HG03442 (cell line): ENCODE measurements at regions not wholly inside any gene's neighbourhood (a gene's known extent, or its start where the extent isn't known, plus 50 kb on each side); places are given as distances from the start of the nearest gene placed in this dataset.

Experiments
- ATAC-seq: cut with Tn5 transposase; IDR thresholded peaks from one replicate; pipeline ENCODE4 v1.9.1; 2021; ENCODE audit warnings: mild to moderate bottlenecking, moderate library complexity; ENCODE audit not compliant: unreplicated experiment

DNA sequence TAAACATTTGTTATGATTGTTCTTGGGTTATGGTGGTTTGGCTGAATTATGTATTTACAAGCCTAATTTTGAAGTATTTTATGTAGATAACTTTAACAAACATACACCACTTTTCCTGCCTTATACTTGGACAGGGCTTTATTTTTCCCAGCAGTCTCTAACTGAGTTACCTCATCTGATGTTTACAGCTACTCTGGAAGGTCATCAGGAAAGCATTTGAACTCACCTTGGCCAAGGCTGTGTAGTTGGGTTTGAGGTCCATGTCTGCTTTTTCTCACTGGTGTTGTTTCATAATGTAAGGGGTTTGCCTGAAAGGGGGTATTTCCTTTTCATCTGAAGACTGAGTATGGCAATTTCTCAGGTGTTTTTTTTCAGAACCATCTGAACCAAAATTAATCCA lies 193.5 kb downstream of the RWDD3 start:
- no peak for ATAC-seq

GRCh38 chr1:95431235-95431634 lies 197.2 kb downstream of the RWDD3 start:
- no peak for ATAC-seq

DNA sequence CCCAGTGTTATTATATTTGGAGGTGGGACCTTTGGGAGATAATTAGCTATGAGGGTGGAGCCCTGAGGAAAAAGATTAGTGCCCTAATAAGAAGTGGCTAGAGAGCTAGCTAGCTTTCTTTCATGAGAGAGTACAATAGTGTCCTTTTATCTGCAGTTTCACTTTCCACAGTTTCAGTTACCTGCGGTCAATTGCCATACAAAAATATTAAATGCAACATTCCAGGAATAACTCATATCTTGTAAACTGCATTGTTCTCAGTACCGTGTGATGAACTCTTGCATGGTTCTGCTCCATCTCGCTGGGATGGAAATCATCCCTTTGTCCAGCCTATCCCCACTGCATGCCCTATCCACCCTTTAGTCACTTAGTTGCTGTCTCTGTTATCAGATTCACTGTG lies 201.6 kb downstream of the RWDD3 start:
- no peak for ATAC-seq

GRCh38 chr1:95437011-95437410 lies 203.0 kb downstream of the RWDD3 start:
- no peak for ATAC-seq

DNA sequence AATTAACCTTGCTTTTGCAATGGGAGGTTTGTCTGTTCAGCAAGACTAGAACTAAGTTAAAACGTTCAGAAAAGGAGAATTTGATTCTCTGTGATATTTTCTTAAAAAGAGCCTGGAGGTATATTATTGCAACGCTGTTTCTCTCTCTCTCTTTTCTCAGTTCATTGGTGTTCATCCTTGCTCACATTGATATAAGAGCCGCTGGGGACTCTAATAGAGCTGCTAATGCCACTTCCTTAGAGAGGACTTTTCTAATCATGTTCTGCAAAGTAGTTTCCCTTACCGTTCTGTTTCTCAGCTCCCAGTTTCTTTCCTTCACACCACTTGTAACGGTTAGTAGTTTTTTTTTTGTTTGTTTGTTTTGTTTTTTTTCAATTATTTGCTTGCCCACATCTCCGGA lies 203.8 kb downstream of the RWDD3 start:
- no peak for ATAC-seq

GRCh38 chr1:95438218-95438948 lies 204.4 kb downstream of the RWDD3 start:
- no peak for ATAC-seq

DNA sequence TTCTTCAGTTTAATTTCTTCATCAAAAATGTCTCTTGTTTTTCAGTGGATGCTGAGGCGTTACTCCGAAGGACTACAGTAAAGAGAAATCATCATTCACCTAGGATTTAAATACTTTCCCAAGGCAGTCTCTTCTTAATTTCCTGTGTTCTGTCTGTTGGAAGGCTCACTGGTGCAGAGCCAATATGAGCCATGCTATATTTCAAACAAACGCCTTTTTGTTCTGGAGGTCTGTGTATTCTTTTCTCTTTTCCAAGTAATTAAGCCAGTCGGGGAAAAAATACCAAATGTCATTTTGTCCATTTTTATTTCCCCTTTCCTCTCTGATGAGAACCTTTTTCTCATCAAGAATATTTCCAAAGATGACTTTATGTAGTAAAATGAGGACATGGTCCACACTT lies 206.5 kb downstream of the RWDD3 start:
- ATAC-seq = no peak

DNA sequence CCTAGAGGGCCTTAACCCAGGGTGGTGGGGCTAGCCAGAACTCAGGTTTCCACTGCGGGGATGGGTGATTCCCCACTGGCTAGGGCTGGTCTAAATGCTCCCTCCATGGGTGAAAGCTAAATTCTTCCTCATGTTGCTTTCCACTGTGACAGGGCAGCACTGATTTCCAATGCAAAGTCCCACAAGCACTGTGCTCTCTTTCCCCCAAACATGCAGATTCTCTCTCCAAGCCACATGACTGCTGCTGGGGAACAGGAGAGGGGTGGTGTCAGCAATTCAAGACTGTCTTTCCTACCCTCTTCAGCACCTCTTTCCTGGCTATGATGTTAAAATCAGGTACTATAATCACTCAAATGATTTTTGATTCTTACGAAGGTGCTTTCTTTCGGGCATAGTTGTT lies 215.5 kb downstream of the RWDD3 start:
- no peak for ATAC-seq

DNA sequence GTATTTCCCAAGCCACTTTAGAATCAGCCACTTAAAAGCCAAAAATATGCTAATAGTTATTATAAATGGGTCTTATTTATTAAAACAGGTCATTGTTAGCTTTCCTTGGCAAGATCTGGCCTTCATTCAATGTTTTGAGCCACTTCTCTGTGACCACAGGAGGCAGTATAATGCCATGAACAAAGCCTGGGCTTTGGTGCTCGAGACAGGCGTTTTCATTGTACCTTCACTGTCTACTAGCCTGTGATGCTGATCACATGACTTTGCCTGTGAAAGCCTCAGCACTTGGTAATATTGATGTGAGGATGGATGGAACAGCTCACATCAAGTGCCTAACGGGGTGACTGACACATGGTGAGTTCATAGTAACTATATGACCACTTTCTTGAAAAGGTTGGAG lies 217.0 kb downstream of the RWDD3 start:
- no peak for ATAC-seq

GRCh38 chr1:95451904-95452303 lies 217.9 kb downstream of the RWDD3 start:
- ATAC-seq = no peak

- no peak for ATAC-seq
These were observed 219.0 kb downstream of the RWDD3 start for GRCh38 chr1:95453053-95453452.

GRCh38 chr1:95467036-95467435 lies 233.0 kb downstream of the RWDD3 start:
- ATAC-seq = no peak

- no peak for ATAC-seq
These were observed 241.9 kb downstream of the RWDD3 start for GRCh38 chr1:95475686-95476457.

- ATAC-seq = no peak
These were observed 262.3 kb downstream of the RWDD3 start for GRCh38 chr1:95496307-95496706.

DNA sequence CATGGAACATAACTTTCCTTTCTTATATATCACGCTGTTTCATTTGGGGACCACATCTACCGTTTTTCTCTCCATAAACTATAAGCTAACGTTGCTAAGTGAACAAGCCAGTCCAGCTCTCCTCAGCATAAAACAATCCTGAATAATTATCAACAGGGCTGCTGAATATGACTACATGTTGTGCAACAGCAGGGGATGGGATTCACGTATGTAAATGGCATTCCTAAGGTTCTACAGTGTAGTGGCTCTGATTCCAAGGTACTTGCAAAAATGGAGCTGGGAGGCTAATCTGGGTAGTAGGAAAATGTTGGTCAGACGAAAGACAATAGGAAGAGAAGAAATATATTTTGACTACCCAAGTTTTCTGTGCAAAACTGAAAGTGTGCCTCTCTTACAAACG lies 262.8 kb downstream of the RWDD3 start:
- ATAC-seq = no peak

GRCh38 chr1:95497566-95497965 lies 263.6 kb downstream of the RWDD3 start:
- ATAC-seq = no peak

DNA sequence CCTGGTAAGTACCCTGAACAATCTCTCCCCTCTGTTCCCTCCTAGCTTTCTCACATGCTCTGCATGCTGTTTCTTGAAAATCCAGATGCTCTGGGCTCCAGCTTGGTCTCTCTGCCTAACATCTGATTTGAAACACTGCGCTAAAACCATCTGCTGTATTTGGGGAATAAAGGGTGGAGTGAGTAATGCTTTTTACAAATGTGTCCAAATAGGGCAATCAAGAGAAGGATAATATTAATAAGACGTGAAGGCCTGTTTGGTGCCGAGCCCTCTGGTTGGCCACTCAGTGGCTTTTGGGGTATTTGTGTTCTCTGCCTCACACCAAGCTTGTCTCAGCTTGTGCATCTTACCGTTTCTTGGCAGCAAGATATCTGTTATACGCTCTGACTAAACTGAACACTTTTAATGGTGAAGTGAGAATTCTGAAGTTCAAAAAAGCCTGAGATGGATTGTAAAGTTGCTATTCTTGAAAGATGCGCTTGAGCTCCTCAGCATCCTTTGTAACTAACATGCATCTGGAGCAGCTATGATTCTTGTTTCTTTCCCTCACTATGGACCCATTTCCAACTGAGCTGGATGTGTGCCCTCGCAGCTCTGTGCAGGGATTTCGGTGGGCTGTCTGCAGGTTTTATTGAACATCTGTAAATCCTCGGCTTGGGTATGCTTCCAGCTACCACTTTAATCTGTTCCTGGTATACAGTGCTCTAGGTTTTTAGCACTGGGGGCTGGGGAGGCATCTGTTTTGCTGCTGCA lies 269.4 kb downstream of the RWDD3 start:
- no peak for ATAC-seq

- ATAC-seq = no peak
These were observed 270.3 kb downstream of the RWDD3 start for GRCh38 chr1:95504321-95504720.

DNA sequence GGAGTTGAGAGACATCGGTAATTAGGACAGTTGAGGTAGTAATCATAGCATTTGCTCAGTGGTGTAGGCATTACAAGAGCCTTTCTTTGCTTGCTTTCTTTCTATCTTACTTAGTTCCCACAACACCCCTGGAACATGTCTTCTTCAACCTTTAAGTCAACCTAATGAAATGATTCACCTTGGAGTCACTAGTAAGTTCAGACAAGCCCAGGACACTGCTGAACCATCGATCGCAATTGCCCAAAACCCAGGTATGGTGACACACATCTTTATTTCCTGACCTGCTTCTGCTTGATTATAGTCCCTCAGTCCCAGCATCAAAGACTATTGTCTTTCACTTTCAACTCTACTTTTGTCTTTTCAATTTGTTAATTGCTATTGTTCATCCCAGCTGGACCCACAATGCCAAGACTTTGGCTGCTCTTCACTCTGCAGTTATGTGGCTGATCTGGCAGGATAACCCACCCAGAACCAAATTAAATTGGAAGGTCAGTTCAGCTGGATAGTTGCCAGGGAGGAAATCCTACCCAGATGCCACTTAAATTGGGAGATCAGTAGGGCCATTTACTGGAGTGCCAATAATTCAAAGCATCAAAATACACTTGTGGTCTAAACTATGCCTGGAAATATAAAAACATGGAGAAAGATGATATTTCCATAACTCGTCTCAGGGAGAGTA lies 272.9 kb downstream of the RWDD3 start:
- ATAC-seq = no peak

DNA sequence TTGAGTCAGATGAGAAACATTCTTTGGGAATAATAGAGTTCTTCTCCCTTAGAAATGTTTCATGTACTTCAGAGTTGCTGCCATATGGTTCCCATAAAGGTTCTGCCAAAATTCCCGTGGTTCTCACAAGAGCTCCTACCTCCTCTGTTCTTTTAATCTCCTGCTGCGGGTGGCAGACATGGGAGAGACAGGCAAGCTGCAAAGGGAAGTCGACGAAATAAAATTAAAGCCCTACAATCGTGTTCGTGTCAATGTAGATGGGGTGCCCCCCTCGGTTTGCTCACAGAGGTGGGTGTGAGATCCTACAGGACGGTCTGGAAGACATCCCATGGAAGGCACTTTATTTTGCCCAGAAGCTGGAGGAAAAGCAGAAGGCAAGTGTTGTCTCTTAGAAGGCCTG lies 276.0 kb downstream of the RWDD3 start:
- no peak for ATAC-seq

- ATAC-seq = no peak
These were observed 278.9 kb downstream of the RWDD3 start for GRCh38 chr1:95512925-95513324.
